ENCODE measurements at regions not wholly inside any gene's neighbourhood (a gene's known extent, or its start where the extent isn't known, plus 50 kb on each side); places are given as distances from the start of the nearest gene placed in this dataset.

- no peak overlapping the region for H3K4me2 ChIP-seq (ENCODE audit: low read length)
- H3K9ac ChIP-seq (ENCODE audit: low read length) = no peak overlapping the region
- no peak overlapping the region for H2AFZ ChIP-seq (ENCODE audit: low read length)
- no peaks in the 10 kb centered on the region for H4K20me1 ChIP-seq (ENCODE audit: low read length)
- no peaks in the 10 kb centered on the region for H3F3A ChIP-seq (ENCODE audit: low read length, unreplicated experiment)
- no peaks in the 10 kb centered on the region for H3K79me2 ChIP-seq (ENCODE audit: low read length)
- TF ChIP-seq EZH2phosphoT487 (IDR thresholded peaks at IDR 0.05; ENCODE audit: borderline replicate concordance, low read length) (no peak), EZH2 (IDR thresholded peaks at IDR 0.05; ENCODE audit: low read length, unreplicated experiment) (no peak), CTCF (conservative IDR thresholded peaks at IDR 0.05; ENCODE audit: low read depth, low read length) (no peak)
- H3K27ac ChIP-seq (ENCODE audit: low read length) = no peak overlapping the region
- intact Hi-C loops (cut with micrococcal nuclease) = no loop called here
- H3K9me3 ChIP-seq (ENCODE audit: low read length) = no peaks in the 10 kb centered on the region
- ATAC-seq (no peak), DNase-seq (no peak)
- CTCF ChIA-PET = no interaction called here
- H3K36me3 ChIP-seq (ENCODE audit: low read depth, low read length) = no peaks in the 10 kb centered on the region
- H3K27me3 ChIP-seq (ENCODE audit: low read length) = no peaks in the 10 kb centered on the region
- H3K9me2 ChIP-seq (replicated peaks; ENCODE audit: low read length) = no peaks in the 10 kb centered on the region
- H3K4me1 ChIP-seq (ENCODE audit: insufficient read depth, low read length) = no peaks in the 10 kb centered on the region
- POLR2A ChIA-PET (ENCODE audit: unreplicated experiment) = no interaction called here
- no peak overlapping the region for H3K4me3 ChIP-seq (ENCODE audit: low read length)
- BruUV-seq (replicated peaks) = no TSS peak
Measured at GRCh38 chr12:93009533-93009932, 80.4 kb upstream of the EEA1 start.

GRCh38 chr12:93010461-93010860, 81.4 kb upstream of the EEA1 start:
- no peaks in the 10 kb centered on the region for H3K9me2 ChIP-seq (replicated peaks; ENCODE audit: low read length)
- no peaks in the 10 kb centered on the region for H3K4me1 ChIP-seq (ENCODE audit: insufficient read depth, low read length)
- H4K20me1 ChIP-seq (ENCODE audit: low read length) = no peaks in the 10 kb centered on the region
- H3K27me3 ChIP-seq (ENCODE audit: low read length) = no peaks in the 10 kb centered on the region
- H3K4me3 ChIP-seq (ENCODE audit: low read length) = no peak overlapping the region
- no peaks in the 10 kb centered on the region for H3K36me3 ChIP-seq (ENCODE audit: low read depth, low read length)
- H3F3A ChIP-seq (ENCODE audit: low read length, unreplicated experiment) = no peaks in the 10 kb centered on the region
- H3K79me2 ChIP-seq (ENCODE audit: low read length) = no peaks in the 10 kb centered on the region
- no peak for ATAC-seq
- DNase-seq = no peak
- H3K27ac ChIP-seq (ENCODE audit: low read length) = no peak overlapping the region
- CTCF ChIA-PET = no interaction called here
- no peak overlapping the region for H3K4me2 ChIP-seq (ENCODE audit: low read length)
- POLR2A ChIA-PET (ENCODE audit: unreplicated experiment) = no interaction called here
- no peaks in the 10 kb centered on the region for H3K9me3 ChIP-seq (ENCODE audit: low read length)
- H3K9ac ChIP-seq (ENCODE audit: low read length) = no peak overlapping the region
- TF ChIP-seq CTCF (conservative IDR thresholded peaks at IDR 0.05; ENCODE audit: low read depth, low read length) (no peak), EZH2phosphoT487 (IDR thresholded peaks at IDR 0.05; ENCODE audit: borderline replicate concordance, low read length) (no peak), EZH2 (IDR thresholded peaks at IDR 0.05; ENCODE audit: low read length, unreplicated experiment) (no peak)
- intact Hi-C loops (cut with micrococcal nuclease) = no loop called here
- BruUV-seq (replicated peaks) = no TSS peak
- no peak overlapping the region for H2AFZ ChIP-seq (ENCODE audit: low read length)

- no peak overlapping the region for H3K9ac ChIP-seq (ENCODE audit: low read length)
- intact Hi-C loops (cut with micrococcal nuclease) = no loop called here
- H3K9me2 ChIP-seq (replicated peaks; ENCODE audit: low read length) = no peaks in the 10 kb centered on the region
- no peaks in the 10 kb centered on the region for H3K36me3 ChIP-seq (ENCODE audit: low read depth, low read length)
- no peak overlapping the region for H2AFZ ChIP-seq (ENCODE audit: low read length)
- H3K79me2 ChIP-seq (ENCODE audit: low read length) = no peaks in the 10 kb centered on the region
- no peak overlapping the region for H3K4me2 ChIP-seq (ENCODE audit: low read length)
- no peak for ATAC-seq
- peak; percentile 15 for DNase-seq
- no peaks in the 10 kb centered on the region for H4K20me1 ChIP-seq (ENCODE audit: low read length)
- TF ChIP-seq EZH2 (IDR thresholded peaks at IDR 0.05; ENCODE audit: low read length, unreplicated experiment) (no peak), CTCF (conservative IDR thresholded peaks at IDR 0.05; ENCODE audit: low read depth, low read length) (no peak), EZH2phosphoT487 (IDR thresholded peaks at IDR 0.05; ENCODE audit: borderline replicate concordance, low read length) (no peak)
- H3K4me1 ChIP-seq (ENCODE audit: insufficient read depth, low read length) = peaks cover 5% of the 10 kb centered on the region; the same call in 1 of the 2 replicates
- no peak overlapping the region for H3K27ac ChIP-seq (ENCODE audit: low read length)
- BruUV-seq (replicated peaks) = no TSS peak
- H3K9me3 ChIP-seq (ENCODE audit: low read length) = no peaks in the 10 kb centered on the region
- CTCF ChIA-PET = no interaction called here
- no peaks in the 10 kb centered on the region for H3K27me3 ChIP-seq (ENCODE audit: low read length)
- no peaks in the 10 kb centered on the region for H3F3A ChIP-seq (ENCODE audit: low read length, unreplicated experiment)
- H3K4me3 ChIP-seq (ENCODE audit: low read length) = no peak overlapping the region
- POLR2A ChIA-PET (ENCODE audit: unreplicated experiment) = no interaction called here
Measured at GRCh38 chr12:93011100-93011499, 82.0 kb upstream of the EEA1 start.

Data from PC-3 (cell line).